HFFc6 (cell line): ENCODE measurements at regions not wholly inside any gene's neighbourhood (a gene's known extent, or its start where the extent isn't known, plus 50 kb on each side); places are given as distances from the start of the nearest gene placed in this dataset.

Source experiments
- DNase-seq: peaks from one replicate; pipeline ENCODE4 v3.0.0-alpha.2; 2018
- H3K27ac Mint-ChIP-seq: 2 replicates; pipeline ENCODE4 v1.8.0; 2020; ENCODE audit warnings: mild to moderate bottlenecking, mixed read lengths
- H3K27me3 Mint-ChIP-seq: 2 replicates; pipeline ENCODE4 v1.8.0; 2021; ENCODE audit warnings: mild to moderate bottlenecking, moderate library complexity, mixed read lengths; ENCODE audit not compliant: insufficient read depth
- H3K36me3 Mint-ChIP-seq: 2 replicates; pipeline ENCODE4 v1.8.0; 2021; ENCODE audit warnings: low read depth, mixed read lengths
- H3K4me1 Mint-ChIP-seq: 2 replicates; pipeline ENCODE4 v1.8.0; 2020; ENCODE audit warnings: low read depth, mixed read lengths
- H3K4me3 Mint-ChIP-seq: 2 replicates; pipeline ENCODE4 v1.8.0; 2020; ENCODE audit warnings: mild to moderate bottlenecking, moderate library complexity, mixed read lengths
- H3K9me3 Mint-ChIP-seq: 2 replicates; pipeline ENCODE4 v1.8.0; 2020; ENCODE audit warnings: mild to moderate bottlenecking, mixed read lengths
- CTCF ChIP-seq: fragments of 200-600 bp; sonication (generic); IDR thresholded peaks from 2 replicates; pipeline ENCODE4 v1.5.0; 2021; ENCODE audit warnings: antibody characterized with exemption, mild to moderate bottlenecking

DNA sequence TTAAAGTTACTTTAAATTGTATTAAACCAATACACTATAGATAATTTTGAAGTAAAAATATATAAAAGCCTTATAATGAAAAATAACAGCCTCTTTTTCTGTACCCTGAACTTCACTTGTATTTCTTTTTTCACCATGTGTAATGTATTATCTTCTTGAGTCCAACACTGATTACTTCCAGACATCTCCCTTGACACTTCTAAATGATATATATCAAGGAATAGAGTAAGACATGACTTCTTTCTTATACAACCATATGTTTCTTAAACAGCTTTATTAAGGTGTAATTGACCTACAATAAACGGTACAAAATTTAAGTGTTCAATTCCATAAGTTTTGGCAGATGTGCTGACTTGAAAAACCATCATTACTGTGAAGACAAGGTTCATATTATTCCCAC, 531.9 kb downstream of the OLFM4 start:
- no peaks in the 10 kb centered on the region for H3K27me3 Mint-ChIP-seq
- TF ChIP-seq CTCF = no peak
- H3K9me3 Mint-ChIP-seq = peaks cover 25% of the 10 kb centered on the region
- no peak overlapping the region for H3K4me3 Mint-ChIP-seq
- no peak for DNase-seq
- no peak overlapping the region for H3K27ac Mint-ChIP-seq
- H3K4me1 Mint-ChIP-seq = no peaks in the 10 kb centered on the region
- H3K36me3 Mint-ChIP-seq = peaks cover 4% of the 10 kb centered on the region; the same call in 1 of the 2 replicates

GRCh38 chr13:53562419-53562818, 533.8 kb downstream of the OLFM4 start:
- no peak overlapping the region for H3K27ac Mint-ChIP-seq
- H3K9me3 Mint-ChIP-seq = peaks cover 27% of the 10 kb centered on the region
- no peaks in the 10 kb centered on the region for H3K4me1 Mint-ChIP-seq
- DNase-seq = no peak
- H3K27me3 Mint-ChIP-seq = no peaks in the 10 kb centered on the region
- peaks cover 4% of the 10 kb centered on the region; the same call in 1 of the 2 replicates for H3K36me3 Mint-ChIP-seq
- no peak overlapping the region for H3K4me3 Mint-ChIP-seq
- TF ChIP-seq CTCF = no peak

GRCh38 chr13:53568491-53568890, 539.9 kb downstream of the OLFM4 start:
- Mint-ChIP-seq H3K4me1 (no peaks in the 10 kb centered on the region), H3K36me3 (no peaks in the 10 kb centered on the region), H3K9me3 (peaks cover 51% of the 10 kb centered on the region), H3K4me3 (no peak overlapping the region), H3K27ac (no peak overlapping the region), H3K27me3 (no peaks in the 10 kb centered on the region; the same call in 1 of the 2 replicates)
- DNase-seq = no peak
- TF ChIP-seq CTCF = no peak

DNA sequence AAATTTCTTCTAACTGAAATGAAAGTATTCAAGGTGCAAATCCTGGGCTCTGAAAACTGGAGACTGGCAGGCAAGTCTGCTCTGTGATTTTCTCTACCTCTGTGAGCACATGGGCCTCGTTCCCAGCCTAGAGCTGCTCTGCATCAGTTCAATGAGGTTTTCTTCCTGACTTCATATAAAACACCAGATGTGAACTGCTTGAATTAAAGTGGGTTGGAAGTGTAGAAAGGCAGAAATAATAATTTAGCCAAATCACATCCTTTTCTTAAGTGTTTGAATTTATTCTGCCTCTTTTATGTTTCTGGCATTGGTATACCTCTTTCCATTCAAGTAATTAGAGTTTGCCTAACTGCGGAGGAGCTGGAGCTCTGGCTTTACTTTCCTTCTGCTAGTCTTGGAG, 540.8 kb downstream of the OLFM4 start:
- Mint-ChIP-seq H3K27me3 (no peaks in the 10 kb centered on the region; the same call in 1 of the 2 replicates), H3K4me3 (no peak overlapping the region), H3K4me1 (no peaks in the 10 kb centered on the region), H3K27ac (no peak overlapping the region), H3K36me3 (no peaks in the 10 kb centered on the region), H3K9me3 (peaks cover 46% of the 10 kb centered on the region)
- no peak for DNase-seq
- TF ChIP-seq CTCF = no peak

GRCh38 chr13:53601113-53601512, 572.5 kb downstream of the OLFM4 start:
- Mint-ChIP-seq H3K36me3 (peaks cover 5% of the 10 kb centered on the region), H3K27me3 (peaks cover 2% of the 10 kb centered on the region; the same call in 1 of the 2 replicates), H3K9me3 (peaks cover 43% of the 10 kb centered on the region), H3K4me1 (no peaks in the 10 kb centered on the region), H3K4me3 (no peak overlapping the region), H3K27ac (no peak overlapping the region)
- DNase-seq = no peak
- TF ChIP-seq CTCF = no peak

GRCh38 chr13:53605326-53605725, 576.7 kb downstream of the OLFM4 start:
- Mint-ChIP-seq H3K36me3 (peaks cover 9% of the 10 kb centered on the region), H3K27ac (no peak overlapping the region), H3K4me1 (no peaks in the 10 kb centered on the region), H3K4me3 (no peak overlapping the region), H3K9me3 (peaks cover 49% of the 10 kb centered on the region), H3K27me3 (no peaks in the 10 kb centered on the region)
- TF ChIP-seq CTCF = no peak
- no peak for DNase-seq
